CD14-positive monocyte (primary cell): ENCODE measurements at regions not wholly inside any gene's neighbourhood (a gene's known extent, or its start where the extent isn't known, plus 50 kb on each side); places are given as distances from the start of the nearest gene placed in this dataset.

ENCODE experiments used
- DNase-seq, 3 donors: peaks; one replicate each; pipeline ENCODE4 v3.0.0-alpha.2; 2011 to 2022
- H2AFZ ChIP-seq: 2 replicates; pipeline ENCODE4 v1.6.0; 2012; ENCODE audit warnings: mild to moderate bottlenecking, low read depth, low read length, inconsistent platforms; ENCODE audit not compliant: insufficient read depth, poor library complexity, severe bottlenecking
- H3K27ac ChIP-seq, 2 donors: 1 replicate in 1 of 2; 2 replicates in 1 of 2; pipeline ENCODE4 v1.5.1; 2012 to 2013; ENCODE audit warnings: low read length in 2 of 2, control low read depth in 1 of 2, inconsistent platforms in 1 of 2, low read depth in 1 of 2, mild to moderate bottlenecking in 1 of 2
- H3K27me3 ChIP-seq, 2 donors: one replicate each; pipeline versions ENCODE4 v1.6.0 to v1.6.1; 2011 to 2013; ENCODE audit warnings: low read length in 2 of 2; ENCODE audit not compliant: control insufficient read depth in 2 of 2, insufficient read depth in 2 of 2
- H3K36me3 ChIP-seq, 2 donors: replicated peaks in 1 of 2; 1 replicate in 1 of 2; 2 replicates in 1 of 2; pipeline versions ENCODE4 v1.5.1 to v1.6.1; 2012 to 2013; ENCODE audit warnings: low read length in 2 of 2, control low read depth in 1 of 2, inconsistent platforms in 1 of 2, mild to moderate bottlenecking in 1 of 2; ENCODE audit not compliant: insufficient read depth in 2 of 2, control insufficient read depth in 1 of 2
- H3K4me1 ChIP-seq, 2 donors: 1 replicate in 1 of 2; 2 replicates in 1 of 2; pipeline versions ENCODE4 v1.5.1 to v1.6.1; 2012 to 2013; ENCODE audit warnings: low read length in 2 of 2, control low read depth in 1 of 2, inconsistent platforms in 1 of 2, mild to moderate bottlenecking in 1 of 2, moderate library complexity in 1 of 2; ENCODE audit not compliant: insufficient read depth in 2 of 2, control insufficient read depth in 1 of 2
- H3K4me2 ChIP-seq: replicated peaks from 2 replicates; pipeline ENCODE3; 2012; ENCODE audit warnings: low read length, moderate library complexity, mild to moderate bottlenecking; ENCODE audit not compliant: poor library complexity, severe bottlenecking; ENCODE audit errors: extremely low read depth
- H3K4me3 ChIP-seq, 3 experiments: fragments of 200-600 bp in 1 of 3; sonication (generic) in 1 of 3; replicated peaks in 1 of 3; 1 replicate in 2 of 3; 2 replicates in 1 of 3; pipeline ENCODE4 v1.5.1; 2011 to 2013; ENCODE audit warnings: low read length in 3 of 3, mild to moderate bottlenecking in 3 of 3, control low read depth in 2 of 3, low read depth in 2 of 3, inconsistent platforms in 1 of 3, moderate library complexity in 1 of 3
- H3K79me2 ChIP-seq: 2 replicates; pipeline ENCODE4 v1.6.0; 2012; ENCODE audit warnings: mild to moderate bottlenecking, control low read depth, inconsistent platforms, low read length, moderate library complexity; ENCODE audit not compliant: insufficient read depth
- H3K9ac ChIP-seq: 2 replicates; pipeline ENCODE4 v1.6.0; 2017; ENCODE audit warnings: low read length, mild to moderate bottlenecking; ENCODE audit not compliant: insufficient read depth, poor library complexity, severe bottlenecking
- H3K9me3 ChIP-seq, 2 donors: replicated peaks in 1 of 2; 1 replicate in 1 of 2; 2 replicates in 1 of 2; pipeline versions ENCODE4 v1.5.1 to v1.6.1; 2012 to 2013; ENCODE audit warnings: low read length in 2 of 2, control low read depth in 1 of 2; ENCODE audit not compliant: control insufficient read depth in 1 of 2, insufficient read depth in 1 of 2
- H4K20me1 ChIP-seq: 2 replicates; pipeline ENCODE4 v1.6.0; 2012; ENCODE audit warnings: mild to moderate bottlenecking, low read length, control low read depth, moderate library complexity; ENCODE audit not compliant: insufficient read depth
- H3K27ac Mint-ChIP-seq, 7 donors: one replicate each; pipeline ENCODE4 v1.8.0; 2020; ENCODE audit warnings: mild to moderate bottlenecking in 7 of 7, mixed read lengths in 7 of 7, moderate library complexity in 6 of 7, inconsistent platforms in 2 of 7
- H3K27me3 Mint-ChIP-seq, 3 donors: one replicate each; pipeline ENCODE4 v1.8.0; 2021 to 2022; ENCODE audit warnings: low read depth in 3 of 3, mild to moderate bottlenecking in 3 of 3, mixed read lengths in 3 of 3, moderate library complexity in 3 of 3, inconsistent platforms in 1 of 3
- H3K36me3 Mint-ChIP-seq, 2 donors: one replicate each; pipeline ENCODE4 v1.8.0; 2020; ENCODE audit warnings: mixed read lengths in 2 of 2, inconsistent platforms in 1 of 2, mild to moderate bottlenecking in 1 of 2
- H3K4me1 Mint-ChIP-seq: one replicate; pipeline ENCODE4 v1.8.0; 2020; ENCODE audit warnings: mild to moderate bottlenecking, mixed read lengths
- H3K4me3 Mint-ChIP-seq, 2 donors: one replicate each; pipeline ENCODE4 v1.8.0; 2020; ENCODE audit warnings: mild to moderate bottlenecking in 2 of 2, mixed read lengths in 2 of 2, moderate library complexity in 1 of 2
- H3K9me3 Mint-ChIP-seq, 7 donors: one replicate each; pipeline ENCODE4 v1.8.0; 2020 to 2022; ENCODE audit warnings: mixed read lengths in 7 of 7, mild to moderate bottlenecking in 6 of 7, moderate library complexity in 6 of 7, inconsistent platforms in 2 of 7
- CTCF ChIP-seq: fragments of 200-600 bp; IDR thresholded peaks from one replicate; pipeline ENCODE4 v1.8.0; 2022; ENCODE audit warnings: antibody characterized with exemption, mild to moderate bottlenecking
- WGBS: methylation state at CpG from one replicate; pipeline ENCODE4 v1.1.5; 2013; ENCODE audit warnings: missing lambda C conversion rate; ENCODE audit not compliant: insufficient coverage; 5-methylcytosine and 5-hydroxymethylcytosine counted together
- intact Hi-C, 2 donors: fragments of 100-400 bp; cut with micrococcal nuclease; formaldehyde crosslinking; loops; one replicate each; pipeline versions ENCODE4 v1.15.0 to v1.15.1; 2023

DNA sequence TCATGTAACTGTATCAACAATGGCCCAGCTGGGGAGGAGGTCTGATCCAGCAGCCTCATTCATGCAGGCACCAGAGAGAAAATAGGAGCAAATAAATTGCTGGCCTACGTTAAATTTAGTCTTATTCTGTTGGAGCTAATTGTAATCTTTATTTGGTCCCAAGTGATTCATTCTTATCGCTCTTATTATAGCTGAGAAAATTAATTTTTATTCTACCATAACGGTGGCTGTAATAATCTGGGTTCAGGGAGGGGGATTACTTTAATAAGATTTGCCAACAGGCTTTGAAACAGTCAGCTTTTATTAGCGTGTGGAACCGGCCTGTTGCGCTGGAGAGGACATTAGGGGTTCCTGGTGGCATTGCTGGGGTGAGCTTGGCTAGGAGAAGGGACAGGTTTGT lies 254.9 kb downstream of the AACS start:
- 85% methylated on average over 3 of the region's 6 CpGs for WGBS
- Histone ChIP-seq H3K27ac (no peak overlapping the region), H3K4me3 (no peak overlapping the region), H3K27me3 (no peaks in the 10 kb centered on the region), H3K79me2 (no peaks in the 10 kb centered on the region), H3K4me1 (no peaks in the 10 kb centered on the region), H4K20me1 (no peaks in the 10 kb centered on the region), H3K4me2 (no peak overlapping the region), H3K9me3 (no peaks in the 10 kb centered on the region), H3K36me3 (no peaks in the 10 kb centered on the region), H2AFZ (no peak overlapping the region), H3K9ac (no peak overlapping the region)
- no peak for TF ChIP-seq CTCF
- H3K4me1 Mint-ChIP-seq = no peaks in the 10 kb centered on the region
- H3K27me3 Mint-ChIP-seq = peaks cover 0 to 3% (median 2%) of the 10 kb centered on the region in 3 donors
- no peaks in the 10 kb centered on the region for H3K36me3 Mint-ChIP-seq
- intact Hi-C loops = no loop called here
- no peak overlapping the region for H3K4me3 Mint-ChIP-seq
- peaks cover 0 to 11% (median 7%) of the 10 kb centered on the region in 7 donors for H3K9me3 Mint-ChIP-seq
- no peak for DNase-seq
- no peak overlapping the region for H3K27ac Mint-ChIP-seq

DNA sequence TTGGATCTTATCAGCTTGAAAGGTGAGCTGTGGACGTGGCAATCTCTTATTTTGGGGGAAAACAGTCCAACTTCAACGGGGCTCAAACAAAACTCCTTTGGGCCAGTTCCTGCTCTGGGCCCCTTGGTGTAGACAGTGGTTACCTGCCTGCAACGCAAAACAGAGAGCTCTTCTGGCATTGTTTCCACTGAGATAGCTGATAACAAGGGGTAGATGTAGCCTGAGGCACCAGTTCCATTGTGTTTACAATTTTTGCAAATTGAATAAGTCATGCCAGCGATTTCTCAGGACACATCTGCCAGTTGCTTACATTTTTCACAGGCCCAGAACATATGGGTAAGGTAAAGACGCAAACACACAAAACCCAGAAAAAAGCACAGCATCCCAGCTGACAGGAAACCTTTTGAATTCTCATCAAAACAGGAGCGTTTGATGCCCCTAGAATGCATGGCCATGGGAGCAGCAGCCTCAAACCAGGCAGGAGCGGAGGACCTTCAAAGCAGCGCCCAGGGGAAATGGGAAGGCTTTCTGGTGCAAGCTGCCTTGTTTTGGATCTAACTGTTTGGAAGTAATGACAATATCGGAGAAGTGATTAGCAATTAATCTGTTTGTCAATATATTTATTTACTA lies 259.7 kb downstream of the AACS start:
- Histone ChIP-seq H3K36me3 (no peaks in the 10 kb centered on the region), H3K4me2 (no peak overlapping the region), H3K79me2 (no peaks in the 10 kb centered on the region), H2AFZ (no peak overlapping the region), H3K9me3 (peaks cover 0 to 3% of the 10 kb centered on the region in 2 donors), H3K4me3 (no peak overlapping the region), H3K4me1 (no peaks in the 10 kb centered on the region), H3K27ac (no peak overlapping the region), H3K27me3 (peaks cover 0 to 3% of the 10 kb centered on the region in 2 donors), H3K9ac (no peak overlapping the region), H4K20me1 (no peaks in the 10 kb centered on the region)
- Mint-ChIP-seq H3K4me3 (no peak overlapping the region), H3K9me3 (peaks cover 0 to 10% (median 8%) of the 10 kb centered on the region in 7 donors), H3K36me3 (no peaks in the 10 kb centered on the region), H3K4me1 (no peaks in the 10 kb centered on the region), H3K27me3 (peaks cover 5 to 8% (median 8%) of the 10 kb centered on the region in 3 donors), H3K27ac (no peak overlapping the region)
- 63% methylated on average over 4 of the region's 9 CpGs for WGBS
- intact Hi-C loops = no loop called here
- TF ChIP-seq CTCF = no peak
- DNase-seq = no peak
